ENCODE measurements at regions not wholly inside any gene's neighbourhood (a gene's known extent, or its start where the extent isn't known, plus 50 kb on each side); places are given as distances from the start of the nearest gene placed in this dataset.

DNA sequence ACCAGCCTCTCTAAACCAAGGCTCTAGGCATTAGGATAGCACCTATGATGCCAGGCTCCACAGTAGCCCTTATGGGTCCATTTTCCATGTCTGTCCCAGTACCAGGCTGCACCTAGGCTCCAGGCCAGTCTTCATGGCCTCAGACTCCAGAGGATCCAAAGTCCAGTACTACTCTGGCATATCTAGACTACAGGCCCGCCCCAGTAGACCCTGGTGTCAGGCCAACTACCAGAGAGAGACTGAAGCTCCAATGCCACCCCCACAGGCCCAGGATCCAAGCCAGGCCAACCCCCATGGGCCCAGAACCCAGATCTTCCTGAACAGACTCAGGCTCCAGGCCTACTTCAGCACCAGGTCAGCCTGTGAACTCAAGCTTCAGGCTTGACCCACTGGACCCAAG is 287.0 kb downstream of the KCNC2 start:
- no peak for DNase-seq (ENCODE audit: insufficient read length, low spot score)
- no peak for FAIRE-seq
- no peak for TF ChIP-seq POLR2A (IDR thresholded peaks at IDR 0.05; ENCODE audit: low read depth, low read length)

DNA sequence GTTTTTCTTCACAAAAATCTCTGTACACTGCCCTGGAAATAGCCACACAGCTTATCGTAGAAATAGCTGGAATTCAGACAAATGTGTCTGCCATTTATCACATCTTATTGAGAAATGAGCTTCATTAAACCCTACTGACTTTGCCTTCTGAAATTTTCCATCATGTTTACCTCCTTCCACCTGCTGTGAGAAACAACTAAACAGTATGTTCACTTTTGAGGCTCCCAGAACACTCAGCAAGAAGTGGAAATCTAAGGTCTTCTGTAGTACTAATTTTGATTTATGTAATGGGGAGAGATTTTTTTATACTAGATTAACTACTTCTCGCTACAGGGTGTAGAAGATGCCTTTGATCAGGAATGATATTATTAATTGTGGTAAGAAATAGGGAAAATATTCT is 268.0 kb downstream of the KCNC2 start:
- DNase-seq (ENCODE audit: insufficient read length, low spot score), result no peak
- TF ChIP-seq POLR2A (IDR thresholded peaks at IDR 0.05; ENCODE audit: low read depth, low read length), result no peak
- no peak for FAIRE-seq

DNA sequence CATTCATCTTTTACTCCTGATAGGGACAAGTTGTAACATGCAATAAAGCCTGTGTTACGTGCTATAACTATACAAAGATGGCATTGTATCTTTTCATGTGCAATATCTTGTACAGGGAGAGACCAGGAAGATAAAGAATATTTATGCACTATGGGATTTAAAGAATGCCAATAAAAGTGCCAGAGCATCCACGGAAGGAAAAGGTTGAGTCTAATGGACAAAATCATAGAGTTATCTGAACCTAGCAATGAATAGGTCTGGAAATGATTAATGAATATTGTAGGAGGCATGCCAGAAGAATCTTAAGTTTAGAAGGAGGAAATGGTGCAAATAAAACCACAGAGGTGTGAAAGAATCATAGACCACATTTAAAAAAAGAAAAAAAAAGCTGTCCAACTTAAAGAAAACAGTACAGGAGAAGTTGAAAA is 263.9 kb downstream of the KCNC2 start:
- DNase-seq (ENCODE audit: insufficient read length, low spot score), result no peak
- FAIRE-seq, result no peak

DNA sequence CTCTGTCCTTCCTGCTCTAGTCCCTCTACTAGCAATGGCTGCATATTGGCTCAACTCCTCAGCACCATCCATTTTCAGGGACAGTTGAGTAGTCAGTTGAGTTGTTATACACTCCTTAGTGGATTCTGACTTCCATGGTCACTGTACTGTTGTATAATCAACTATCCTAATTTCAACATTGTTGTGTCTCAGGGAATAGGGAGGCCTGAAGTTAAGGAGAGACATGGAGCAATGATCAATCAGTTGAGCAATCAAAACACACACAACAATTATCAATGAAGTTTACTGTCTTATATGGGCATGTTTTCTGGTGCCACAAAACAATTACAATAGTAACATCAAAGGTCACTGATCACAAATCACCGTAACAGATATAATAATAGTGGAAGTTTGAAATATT is 255.9 kb downstream of the KCNC2 start:
- DNase-seq (ENCODE audit: insufficient read length, low spot score), result no peak

More for the DNA sequence above, 263.9 kb downstream of the KCNC2 start:
- no peak for TF ChIP-seq POLR2A (IDR thresholded peaks at IDR 0.05; ENCODE audit: low read depth, low read length)

DNA sequence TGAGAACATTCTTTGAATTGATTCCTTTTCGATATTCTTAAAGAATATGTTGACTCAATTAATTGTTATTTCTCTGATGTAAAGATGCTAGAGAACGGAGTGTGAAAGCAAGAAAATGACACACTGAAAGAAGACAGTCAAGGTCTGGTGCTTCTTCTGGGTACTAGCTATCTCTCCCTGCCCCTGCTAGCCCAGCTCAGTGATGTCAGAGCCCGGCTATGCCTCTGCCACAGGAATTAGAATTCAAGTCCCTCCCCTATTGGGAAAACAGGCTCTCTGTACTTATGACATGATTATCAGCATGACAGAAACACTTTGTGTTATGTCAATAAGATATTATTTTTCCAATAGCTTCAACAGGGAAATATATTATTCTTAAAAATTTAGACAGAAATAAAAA is 252.4 kb downstream of the KCNC2 start:
- DNase-seq (ENCODE audit: insufficient read length, low spot score), result no peak
- TF ChIP-seq POLR2A (IDR thresholded peaks at IDR 0.05; ENCODE audit: low read depth, low read length), result no peak
- FAIRE-seq, result no peak

More for the DNA sequence above, 255.9 kb downstream of the KCNC2 start:
- FAIRE-seq, result no peak
- no peak for TF ChIP-seq POLR2A (IDR thresholded peaks at IDR 0.05; ENCODE audit: low read depth, low read length)

DNA sequence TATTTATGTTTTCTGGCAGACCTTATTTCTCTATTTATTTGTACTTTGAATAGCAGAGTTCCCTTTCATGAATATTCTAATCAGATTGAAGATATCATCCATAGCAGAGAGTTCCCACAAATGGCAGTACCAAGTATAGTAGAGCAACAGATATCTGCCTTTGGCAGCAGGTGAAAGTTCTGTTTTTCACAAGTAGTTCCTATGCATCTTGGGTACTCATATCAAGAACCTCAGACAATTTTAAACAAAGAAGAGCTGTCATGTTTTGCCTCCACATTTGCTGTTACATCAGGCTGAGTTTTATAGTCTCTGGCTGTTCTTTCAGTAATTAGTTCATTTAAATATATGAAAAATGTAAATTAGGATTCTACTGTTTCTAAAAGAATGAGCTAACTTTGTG is 252.0 kb downstream of the KCNC2 start:
- FAIRE-seq, result no peak
- no peak for TF ChIP-seq POLR2A (IDR thresholded peaks at IDR 0.05; ENCODE audit: low read depth, low read length)
- DNase-seq (ENCODE audit: insufficient read length, low spot score), result no peak

DNA sequence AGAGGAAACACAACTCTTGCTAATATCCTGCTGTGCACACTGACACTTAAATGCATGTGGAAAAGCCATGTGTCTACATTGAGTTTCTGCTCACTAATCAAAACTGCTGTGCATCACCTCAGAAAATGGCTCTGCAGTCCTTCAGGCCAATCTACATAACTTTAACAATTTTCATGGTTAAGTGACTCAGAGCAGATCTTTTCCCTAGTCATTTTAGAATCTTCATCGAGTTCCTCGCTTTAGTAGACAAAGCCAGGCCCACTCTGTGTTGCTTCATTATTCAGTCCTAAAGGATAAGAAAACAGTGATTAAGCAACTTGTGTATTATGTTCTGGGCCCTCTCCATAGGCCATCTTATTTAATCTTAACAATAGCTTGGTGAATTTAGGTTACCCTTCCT is 250.0 kb downstream of the KCNC2 start:
- no peak for FAIRE-seq
- no peak for TF ChIP-seq POLR2A (IDR thresholded peaks at IDR 0.05; ENCODE audit: low read depth, low read length)
- DNase-seq (ENCODE audit: insufficient read length, low spot score), result no peak

DNA sequence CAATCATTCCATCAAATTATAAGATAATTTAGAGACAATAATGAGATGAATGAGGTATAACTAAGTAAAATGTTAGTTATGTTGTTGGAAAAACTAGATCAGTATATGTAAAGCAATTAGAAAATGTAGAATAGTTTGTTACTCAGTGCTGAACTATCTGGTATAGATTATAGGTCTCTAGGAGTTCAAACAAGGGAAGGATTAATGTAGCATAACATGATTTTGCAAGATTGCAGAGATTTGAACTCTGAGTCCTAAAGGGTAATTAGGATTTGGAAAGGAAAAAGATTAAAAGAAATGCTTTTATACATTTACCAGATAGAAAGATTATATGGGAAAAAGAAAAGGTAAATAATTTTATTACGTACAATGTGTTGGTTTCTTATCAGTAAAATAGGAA is 246.3 kb downstream of the KCNC2 start:
- no peak for FAIRE-seq
- no peak for TF ChIP-seq POLR2A (IDR thresholded peaks at IDR 0.05; ENCODE audit: low read depth, low read length)
- DNase-seq (ENCODE audit: insufficient read length, low spot score), result no peak

DNA sequence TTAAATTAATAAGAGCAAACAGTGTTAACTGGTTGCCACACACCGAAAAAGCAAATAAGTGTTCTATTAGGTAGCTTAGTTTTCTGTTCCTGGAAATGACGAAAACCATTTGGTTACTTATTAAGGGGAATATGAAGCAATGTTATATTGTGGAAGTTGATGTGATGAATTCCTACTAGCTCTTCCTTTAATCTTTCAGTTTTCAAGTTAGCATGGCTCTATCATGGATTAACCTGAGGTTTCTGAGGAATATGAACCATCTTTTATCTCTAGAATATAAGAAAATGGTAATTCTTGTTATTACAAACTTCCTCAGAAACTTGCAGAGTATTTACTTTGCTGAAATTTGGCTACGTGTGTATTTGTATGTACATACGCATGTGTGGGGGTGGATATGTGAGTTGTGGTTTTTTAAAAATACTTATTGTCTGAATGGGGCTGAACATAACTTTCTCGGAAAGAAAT is 245.7 kb downstream of the KCNC2 start:
- DNase-seq (ENCODE audit: insufficient read length, low spot score), result no peak
- no peak for TF ChIP-seq POLR2A (IDR thresholded peaks at IDR 0.05; ENCODE audit: low read depth, low read length)
- FAIRE-seq, result no peak

DNA sequence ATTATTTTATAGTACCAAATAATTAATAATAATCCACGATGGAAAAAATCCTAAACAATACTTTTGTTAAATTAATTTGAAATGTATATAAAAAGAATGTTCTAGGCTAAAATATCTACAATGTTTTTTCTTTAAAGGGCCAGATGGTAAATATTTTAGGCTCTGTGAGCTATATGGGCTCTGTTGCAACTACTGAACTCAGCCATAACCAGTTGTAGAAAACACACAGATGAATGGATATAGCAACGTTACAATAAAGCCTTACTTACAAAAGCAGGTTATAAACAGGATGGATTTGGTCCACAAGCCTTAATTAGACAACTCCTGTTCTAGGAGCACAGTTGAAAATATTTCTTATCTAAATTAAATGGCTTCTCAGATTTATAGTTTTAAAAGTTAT is 245.2 kb downstream of the KCNC2 start:
- DNase-seq (ENCODE audit: insufficient read length, low spot score), result no peak
- FAIRE-seq, result no peak
- TF ChIP-seq POLR2A (IDR thresholded peaks at IDR 0.05; ENCODE audit: low read depth, low read length), result no peak

DNA sequence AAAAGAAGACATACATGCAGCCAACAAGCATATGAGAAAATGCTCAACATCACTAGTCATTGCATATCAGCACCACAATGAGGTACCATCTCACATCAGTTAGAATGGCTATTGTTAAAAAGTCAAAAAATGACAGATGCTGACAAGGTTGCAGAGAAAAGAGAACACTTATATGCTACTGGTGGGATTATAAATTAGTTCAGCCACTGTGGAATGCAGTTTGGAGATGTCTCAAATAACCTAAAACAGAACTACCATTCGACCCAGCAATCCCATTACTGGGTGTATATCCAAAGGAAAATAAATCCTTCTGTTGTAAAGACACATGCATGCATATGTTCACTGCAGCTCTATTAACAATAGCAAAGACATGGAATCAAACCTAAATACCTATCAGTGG is 238.4 kb downstream of the KCNC2 start:
- TF ChIP-seq POLR2A (IDR thresholded peaks at IDR 0.05; ENCODE audit: low read depth, low read length), result no peak
- FAIRE-seq (no peak), DNase-seq (ENCODE audit: insufficient read length, low spot score) (no peak)

DNA sequence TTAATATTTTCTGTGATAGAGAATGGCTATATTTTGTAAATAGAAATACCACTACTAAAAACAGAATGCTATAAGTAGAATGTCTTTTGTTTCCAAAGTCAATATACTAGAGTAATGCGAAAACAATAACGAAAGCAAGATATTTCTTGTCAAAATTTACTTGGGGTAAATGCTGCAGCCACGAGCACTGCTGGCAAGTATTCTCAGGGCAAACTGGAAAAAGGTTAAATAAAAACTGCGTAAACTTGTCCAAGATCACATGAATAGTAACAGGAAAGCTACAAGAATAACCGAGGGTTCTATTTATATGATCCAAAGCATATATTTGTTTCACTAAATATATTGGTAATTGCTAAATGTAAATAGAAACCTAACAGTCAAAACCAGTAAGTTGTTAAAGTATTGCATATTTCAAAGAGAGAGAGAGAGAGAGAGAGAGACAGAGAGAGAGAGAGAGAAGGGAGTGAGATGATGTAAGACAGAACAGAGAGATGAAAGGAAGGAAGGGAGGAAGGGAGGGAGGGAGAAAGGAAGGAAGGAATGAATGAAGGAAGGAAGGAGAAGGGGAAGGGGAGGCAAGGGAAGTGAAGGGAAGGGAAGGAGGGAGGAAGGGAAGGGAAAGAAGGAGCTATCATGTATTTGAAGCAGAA is 231.7 kb downstream of the KCNC2 start:
- FAIRE-seq (no peak), DNase-seq (ENCODE audit: insufficient read length, low spot score) (no peak)
- TF ChIP-seq POLR2A (IDR thresholded peaks at IDR 0.05; ENCODE audit: low read depth, low read length), result no peak

DNA sequence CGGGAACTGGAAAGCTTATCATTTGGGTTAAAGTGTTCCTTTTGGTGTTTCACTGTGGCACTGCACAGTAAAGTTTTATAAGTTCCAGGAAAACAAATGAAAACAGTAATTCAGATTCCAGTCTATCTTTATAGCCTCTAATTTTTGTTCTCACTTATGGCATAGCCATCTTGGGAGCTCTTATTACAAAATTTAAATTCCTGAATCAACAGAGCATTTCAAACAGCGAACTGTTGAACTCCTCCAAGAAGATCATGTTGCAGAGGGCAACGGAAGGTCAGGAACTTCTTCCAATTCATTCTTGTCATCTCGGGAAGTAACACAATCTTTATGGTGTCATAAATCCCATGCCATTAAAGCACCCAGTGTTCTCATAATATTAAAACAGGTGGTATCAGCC is 229.1 kb downstream of the KCNC2 start:
- DNase-seq (ENCODE audit: insufficient read length, low spot score), result no peak
- TF ChIP-seq POLR2A (IDR thresholded peaks at IDR 0.05; ENCODE audit: low read depth, low read length), result no peak
- no peak for FAIRE-seq

DNA sequence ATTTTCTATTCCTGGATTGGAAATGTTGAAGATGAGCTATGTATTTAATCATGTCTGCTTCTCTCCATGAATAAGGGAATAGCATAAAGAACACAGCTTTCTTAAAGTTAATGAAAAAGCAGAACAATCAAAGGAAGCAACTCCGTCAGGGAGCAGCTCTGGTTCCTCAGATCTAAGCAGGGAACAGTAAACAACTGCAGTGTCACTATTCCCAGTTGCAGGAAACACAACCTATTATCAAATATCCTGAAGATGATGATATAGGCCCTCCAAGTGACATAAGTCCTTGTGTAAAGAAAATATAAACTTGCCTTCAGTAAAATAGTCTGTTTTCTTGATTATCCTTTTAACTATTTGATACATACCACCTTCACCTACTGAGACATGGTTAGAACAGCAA is 228.1 kb downstream of the KCNC2 start:
- no peak for FAIRE-seq
- no peak for DNase-seq (ENCODE audit: insufficient read length, low spot score)
- no peak for TF ChIP-seq POLR2A (IDR thresholded peaks at IDR 0.05; ENCODE audit: low read depth, low read length)

DNA sequence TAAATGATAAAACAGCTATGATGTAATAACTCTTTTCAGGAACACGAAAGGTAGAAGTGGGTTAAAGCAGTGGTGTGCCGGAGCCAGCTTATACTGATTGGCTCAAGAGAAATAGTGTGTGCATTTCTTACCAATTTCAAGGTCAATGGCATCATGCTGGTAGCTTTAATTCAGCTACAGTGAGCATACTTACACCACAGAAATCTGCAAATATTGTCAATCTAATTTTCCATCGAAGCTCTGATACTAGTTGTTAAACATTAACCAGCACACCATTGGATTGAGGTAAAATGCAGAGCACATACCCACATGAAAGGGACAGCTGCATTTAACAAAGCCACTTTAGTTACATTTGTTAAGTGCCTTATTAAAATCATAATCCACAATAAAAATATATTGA is 225.7 kb downstream of the KCNC2 start:
- TF ChIP-seq POLR2A (IDR thresholded peaks at IDR 0.05; ENCODE audit: low read depth, low read length), result no peak
- FAIRE-seq (no peak), DNase-seq (ENCODE audit: insufficient read length, low spot score) (no peak)

DNA sequence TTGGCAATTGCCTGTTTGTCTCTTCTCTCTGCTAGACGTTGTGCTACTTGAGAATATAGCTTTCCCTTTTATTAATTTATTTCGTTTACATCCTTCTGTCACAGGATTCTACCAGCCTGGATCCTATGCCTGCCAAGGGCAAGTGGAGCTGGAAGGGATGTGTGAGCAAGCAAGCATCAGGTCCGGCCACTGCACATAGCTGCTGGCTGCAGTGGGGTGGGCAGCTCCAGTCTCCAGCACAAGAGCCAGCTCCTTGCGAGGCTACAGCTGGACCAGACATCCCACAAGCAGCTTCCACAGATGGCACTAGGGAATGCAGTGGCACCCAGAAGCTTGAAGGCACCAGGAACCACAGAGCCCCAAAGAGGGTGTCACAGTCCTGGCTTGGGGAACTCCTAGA is 225.0 kb downstream of the KCNC2 start:
- FAIRE-seq, result no peak
- DNase-seq (ENCODE audit: insufficient read length, low spot score), result no peak
- no peak for TF ChIP-seq POLR2A (IDR thresholded peaks at IDR 0.05; ENCODE audit: low read depth, low read length)
